Activated T-cell treated with anti-CD3 and anti-CD28 coated beads for 4 hours (primary cell): ENCODE measurements at regions not wholly inside any gene's neighbourhood (a gene's known extent, or its start where the extent isn't known, plus 50 kb on each side); places are given as distances from the start of the nearest gene placed in this dataset.

Experiments used
- DNase-seq: peaks from one replicate; pipeline ENCODE4 v3.0.0-alpha.2; 2020

- DNase-seq = no peak
Observed at GRCh38 chr2:234304950-234305349, 191.9 kb downstream of the ARL4C start.

DNA sequence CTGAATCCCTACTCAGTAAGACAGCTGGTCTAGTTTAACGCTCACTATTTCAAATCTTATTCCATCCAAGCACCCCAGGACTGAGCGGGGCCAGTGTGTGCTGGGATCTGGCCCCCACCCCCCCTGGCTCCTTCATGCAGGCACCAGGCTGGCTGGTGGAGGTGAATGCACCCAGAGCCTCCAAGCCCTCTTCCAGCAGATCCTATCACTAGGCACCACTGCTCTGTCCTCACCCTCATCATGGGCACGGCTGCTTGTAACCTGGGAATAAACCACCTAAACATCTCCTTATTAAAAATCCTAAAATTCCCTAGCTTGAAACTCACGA, 194.3 kb downstream of the ARL4C start:
- no peak for DNase-seq

DNA sequence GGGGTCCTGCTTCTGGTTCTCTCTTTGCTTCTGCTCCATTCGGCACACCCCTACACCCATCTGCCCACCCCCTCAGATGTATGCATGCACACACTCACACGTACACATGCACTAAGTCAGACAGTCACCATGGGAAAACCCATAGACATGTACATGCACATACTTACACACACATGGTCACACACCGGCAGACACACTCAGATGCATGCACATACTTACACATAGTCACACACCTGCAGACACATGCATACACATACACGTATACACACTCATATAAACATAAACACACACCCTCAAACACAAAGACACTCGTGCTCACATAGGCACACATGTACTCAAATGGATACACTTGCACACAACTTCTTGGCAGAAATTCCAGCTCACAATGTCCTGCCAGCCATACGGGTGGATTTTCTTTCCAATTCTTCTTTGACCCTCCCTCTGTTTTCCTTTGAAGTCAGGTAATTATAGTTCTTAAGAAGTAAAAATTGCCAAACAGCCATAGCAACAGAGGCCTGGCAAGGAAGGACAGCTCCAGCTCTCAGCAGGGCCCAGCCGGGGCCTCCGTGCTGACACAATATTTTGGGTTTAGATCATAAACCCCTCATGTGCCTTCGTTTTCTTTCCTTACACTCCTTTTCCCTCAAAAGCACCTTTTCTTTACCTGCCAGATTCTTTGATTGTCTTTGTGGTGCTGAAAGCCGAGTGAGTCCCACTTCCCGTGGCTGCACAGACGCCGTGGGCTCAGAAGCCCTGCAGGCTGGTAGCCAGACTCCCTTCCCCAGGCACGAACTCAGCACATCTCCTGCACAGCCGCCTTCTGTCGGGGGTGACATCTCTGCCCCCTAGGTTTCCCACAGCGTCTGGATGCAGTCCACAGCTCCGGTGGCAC, 195.7 kb downstream of the ARL4C start:
- no peak for DNase-seq

- DNase-seq = no peak
Observed at GRCh38 chr2:234300391-234300925, 196.4 kb downstream of the ARL4C start.

DNA sequence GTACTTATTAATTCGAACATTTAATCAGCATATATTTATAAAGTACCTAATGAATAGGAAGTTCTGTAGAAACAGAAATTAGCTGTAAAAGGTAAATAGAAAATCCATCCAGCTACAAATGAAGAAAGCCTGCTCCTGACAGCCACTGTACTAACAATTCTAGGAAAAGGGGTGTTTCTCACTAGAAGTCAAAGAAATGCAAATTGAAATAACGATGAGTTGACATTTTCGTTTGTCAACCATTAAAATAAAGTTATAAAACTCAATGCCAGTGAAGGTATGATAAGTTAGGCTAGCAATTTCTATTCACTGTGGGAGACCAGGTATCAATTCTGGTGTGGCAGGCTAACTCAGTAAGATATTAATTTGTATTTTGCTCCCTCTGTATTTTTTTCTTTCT, 198.0 kb downstream of the ARL4C start:
- no peak for DNase-seq

GRCh38 chr2:234296991-234297390, 199.9 kb downstream of the ARL4C start:
- no peak for DNase-seq

DNA sequence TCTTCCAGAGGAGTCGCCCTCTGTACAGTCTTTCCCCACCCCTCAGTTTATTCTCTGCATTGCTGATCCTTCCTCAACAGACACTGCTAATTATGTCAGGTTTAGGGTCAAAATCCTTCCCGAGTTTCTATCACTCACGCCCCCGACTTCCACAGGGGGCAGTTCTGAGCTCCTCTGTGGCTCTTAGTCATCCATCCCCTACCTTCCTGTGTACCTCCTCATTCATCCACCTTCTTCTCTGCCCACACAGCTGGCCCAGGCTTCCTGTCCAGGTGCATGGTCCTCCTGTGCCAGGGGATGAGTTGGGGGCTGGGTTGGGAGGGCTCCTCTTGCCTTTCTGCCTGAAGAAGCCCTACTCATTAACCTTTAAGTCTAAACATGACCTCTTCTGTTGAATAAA, 202.9 kb downstream of the ARL4C start:
- no peak for DNase-seq

GRCh38 chr2:234292962-234293243, 204.0 kb downstream of the ARL4C start:
- no peak for DNase-seq

- peak; percentile 54 for DNase-seq
Observed at GRCh38 chr2:234292205-234292961, 204.5 kb downstream of the ARL4C start.

DNA sequence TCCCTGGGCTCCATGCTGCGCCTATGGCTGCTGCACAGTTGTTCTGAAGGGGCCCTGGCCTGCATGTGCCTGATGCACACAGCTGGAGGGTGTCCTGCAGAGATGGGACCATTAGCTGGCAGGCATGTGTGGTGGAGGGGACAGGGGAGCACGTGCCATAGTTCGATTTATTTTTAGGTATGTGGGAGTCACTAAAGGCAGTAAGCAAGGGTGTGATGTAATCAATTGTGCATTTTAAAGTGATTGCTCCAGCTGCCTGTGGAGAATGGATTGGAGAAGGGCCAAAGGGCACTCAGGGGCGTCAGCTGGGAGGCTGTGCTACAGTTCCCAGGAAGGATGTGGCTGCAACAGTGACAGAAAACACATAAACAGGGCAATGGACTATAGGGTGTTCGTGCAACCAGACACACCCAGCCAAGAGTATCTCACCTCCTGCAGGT, 205.1 kb downstream of the ARL4C start:
- DNase-seq = no peak

DNA sequence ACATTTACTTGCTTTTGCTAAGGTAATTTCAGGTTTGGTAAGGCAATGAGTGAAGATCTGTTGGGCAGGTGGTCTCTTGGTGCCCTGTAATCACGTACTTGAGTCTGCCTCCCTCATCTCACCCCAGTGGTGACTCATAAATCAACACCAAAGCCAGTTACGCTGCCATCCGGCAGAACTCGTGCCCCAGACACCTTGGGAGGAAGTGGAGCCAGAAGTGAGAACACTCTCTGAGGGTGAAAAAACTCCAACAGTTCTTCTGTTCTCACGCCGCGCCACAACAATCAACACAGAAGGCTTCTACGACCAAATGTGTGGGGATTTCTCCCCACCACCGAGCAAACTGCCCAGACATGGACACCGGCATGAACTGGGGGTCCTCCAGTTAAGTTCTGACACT, 206.2 kb downstream of the ARL4C start:
- peak; percentile 62 for DNase-seq

DNA sequence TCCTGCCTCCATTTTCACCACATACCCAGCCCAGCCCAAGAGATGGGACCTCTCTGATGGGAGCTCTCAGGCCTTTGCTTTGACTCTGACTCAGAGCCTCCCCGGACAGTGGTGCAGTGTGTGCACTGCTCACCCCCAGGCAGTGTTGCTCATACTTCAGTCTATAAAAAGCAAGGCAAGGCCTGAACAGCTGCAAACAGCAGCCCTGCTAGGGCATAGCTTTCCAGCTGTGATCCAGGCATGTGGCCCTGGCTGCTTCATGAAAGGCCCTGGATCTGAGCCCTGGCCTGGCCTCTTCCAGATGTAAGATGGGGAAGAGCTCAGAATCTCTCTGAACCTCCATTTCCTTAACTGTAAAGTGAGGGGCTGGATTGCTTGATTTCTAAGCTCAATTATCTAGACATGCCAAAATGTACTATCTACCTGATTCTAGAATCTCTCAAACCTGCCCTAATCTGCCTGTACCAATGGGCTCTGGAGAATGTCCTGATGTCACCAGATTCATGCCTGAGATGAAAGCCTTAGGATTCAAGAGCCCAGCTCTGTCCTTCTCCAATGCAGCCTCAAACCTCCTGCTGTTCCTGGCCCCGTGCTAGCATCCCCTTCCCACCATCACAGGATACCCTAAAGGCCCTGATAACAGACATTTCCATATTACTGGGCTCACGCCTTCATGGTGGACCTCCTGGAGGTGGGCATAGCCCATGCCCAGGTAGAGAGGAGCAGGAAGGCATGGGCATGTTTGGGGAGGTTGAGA, 206.9 kb downstream of the ARL4C start:
- DNase-seq = no peak

DNA sequence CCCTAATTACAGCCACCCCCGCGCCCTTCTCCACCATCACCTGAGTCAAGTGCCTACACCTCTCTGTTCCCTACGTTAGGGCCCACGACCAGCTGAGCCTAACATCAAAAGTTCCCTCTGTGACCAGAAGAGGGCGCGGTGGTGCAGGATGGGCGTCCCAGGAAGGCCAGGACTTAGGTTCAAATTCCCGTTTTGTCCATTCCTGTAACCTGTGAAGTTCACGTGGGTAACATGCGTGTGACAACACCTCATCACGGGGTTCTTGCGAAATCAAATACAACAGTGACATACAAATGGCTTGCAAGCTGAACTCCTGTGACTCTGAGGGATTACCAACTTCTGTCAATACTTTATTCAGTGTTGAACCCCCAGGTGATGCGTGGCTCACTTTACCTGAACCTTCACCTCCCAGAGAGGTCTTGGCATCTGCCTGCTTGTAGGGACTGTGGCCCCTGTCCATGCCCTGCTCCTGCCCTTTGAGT, 207.9 kb downstream of the ARL4C start:
- DNase-seq = peak; percentile 65

DNA sequence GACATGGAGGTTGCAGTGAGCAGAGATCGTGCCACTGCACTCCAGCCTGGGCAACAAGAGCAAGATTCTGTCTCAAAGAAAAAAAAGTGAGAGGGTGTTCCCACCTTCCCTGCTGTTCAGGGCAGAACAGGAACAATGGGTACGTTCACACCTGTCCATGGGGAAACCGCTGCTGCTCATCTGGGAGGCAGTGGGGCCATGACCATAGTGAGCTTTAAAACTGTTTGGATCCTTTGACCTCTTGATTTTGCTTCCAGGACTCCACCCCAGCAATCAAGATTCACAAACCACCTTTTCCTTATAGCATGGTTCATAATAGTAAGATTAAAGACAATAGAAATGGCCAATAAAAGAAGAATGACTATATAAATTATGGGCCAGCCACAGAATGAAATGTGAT, 209.2 kb downstream of the ARL4C start:
- DNase-seq = no peak

DNA sequence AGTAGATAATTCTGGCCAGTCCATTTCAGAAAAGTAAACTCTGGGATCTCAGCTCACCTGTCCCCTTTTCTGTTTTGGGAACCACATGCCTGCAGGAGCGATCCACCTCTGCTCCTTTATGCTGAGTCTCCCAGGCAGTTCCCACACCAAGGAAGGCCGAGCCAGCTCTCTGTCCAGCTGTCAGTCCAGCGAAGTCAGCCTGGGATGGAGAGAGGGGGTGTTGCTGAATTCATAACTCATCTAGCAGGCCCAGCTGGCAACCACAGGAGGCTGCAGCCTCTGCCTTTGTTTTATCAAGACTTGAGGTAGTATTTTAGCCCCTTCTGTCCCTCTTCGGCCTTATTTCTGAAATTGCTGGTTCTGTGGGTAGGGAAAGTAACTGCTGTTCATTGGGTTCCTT, 209.9 kb downstream of the ARL4C start:
- no peak for DNase-seq

DNA sequence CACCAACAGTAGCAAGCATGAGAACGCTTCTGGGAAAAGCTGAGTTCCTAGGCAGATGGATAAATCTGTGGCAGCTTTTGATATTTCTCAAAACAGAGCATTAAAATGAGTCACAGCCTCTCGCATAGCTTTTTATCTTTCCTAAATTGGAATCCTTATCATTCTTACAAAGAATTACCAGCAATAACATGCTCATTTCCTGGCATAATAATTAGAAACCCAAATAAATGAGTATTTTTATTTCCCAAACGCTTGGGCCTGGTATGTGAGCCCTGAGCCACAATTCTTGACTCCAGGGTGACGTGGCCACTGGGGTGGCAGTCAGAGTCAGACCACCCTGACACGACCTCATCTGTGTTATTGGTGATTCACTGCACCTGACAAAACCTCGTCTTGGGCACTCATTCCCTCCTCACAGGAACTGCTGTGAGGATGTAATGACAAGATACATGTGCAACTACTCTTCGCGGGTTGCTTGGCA, 210.7 kb downstream of the ARL4C start:
- DNase-seq = no peak

DNA sequence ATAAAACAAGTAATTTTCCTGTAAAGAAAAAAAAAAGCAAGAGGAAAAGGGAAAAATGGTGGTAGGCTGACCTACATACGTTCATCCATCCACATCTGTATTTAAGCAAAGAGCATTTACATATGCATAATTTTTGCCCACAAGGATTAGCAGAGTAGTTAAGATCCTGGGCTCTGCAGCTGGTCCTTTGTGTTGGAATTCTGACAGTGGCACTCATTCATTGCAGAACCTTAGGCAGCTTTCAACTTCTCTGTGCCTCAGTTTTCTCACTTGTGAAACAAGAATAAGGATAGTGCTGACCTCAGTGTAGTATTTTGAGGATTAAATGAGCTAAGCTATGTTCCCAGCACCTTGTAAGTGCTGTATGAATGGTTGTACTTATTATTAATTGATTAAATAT, 211.3 kb downstream of the ARL4C start:
- DNase-seq = no peak

DNA sequence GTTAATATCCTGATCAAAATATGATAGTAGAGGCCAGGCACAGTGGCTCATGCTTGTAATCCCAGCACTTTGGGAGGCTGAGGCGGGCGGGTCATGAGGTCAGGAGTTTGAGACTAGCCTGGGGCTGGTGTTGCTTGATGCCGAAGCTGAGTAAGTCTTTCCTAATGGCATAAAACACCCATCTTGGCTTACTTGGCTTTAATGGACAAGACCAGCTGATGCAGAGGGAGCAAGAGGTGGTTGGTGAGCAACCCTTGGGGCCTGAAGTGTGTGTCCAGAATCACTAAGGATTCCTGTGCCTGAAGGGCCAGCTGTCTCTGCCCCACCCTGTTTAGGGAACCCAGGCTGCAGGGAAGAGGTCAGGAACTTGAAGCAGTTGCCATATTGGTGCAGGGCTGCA, 217.2 kb downstream of the ARL4C start:
- no peak for DNase-seq

GRCh38 chr2:234278556-234279255, 218.2 kb downstream of the ARL4C start:
- DNase-seq = no peak

- DNase-seq = no peak
Observed at GRCh38 chr2:234275515-234275914, 221.4 kb downstream of the ARL4C start.

GRCh38 chr2:234273887-234274584, 222.8 kb downstream of the ARL4C start:
- no peak for DNase-seq
